ENCODE measurements at regions not wholly inside any gene's neighbourhood (a gene's known extent, or its start where the extent isn't known, plus 50 kb on each side); places are given as distances from the start of the nearest gene placed in this dataset.

DNA sequence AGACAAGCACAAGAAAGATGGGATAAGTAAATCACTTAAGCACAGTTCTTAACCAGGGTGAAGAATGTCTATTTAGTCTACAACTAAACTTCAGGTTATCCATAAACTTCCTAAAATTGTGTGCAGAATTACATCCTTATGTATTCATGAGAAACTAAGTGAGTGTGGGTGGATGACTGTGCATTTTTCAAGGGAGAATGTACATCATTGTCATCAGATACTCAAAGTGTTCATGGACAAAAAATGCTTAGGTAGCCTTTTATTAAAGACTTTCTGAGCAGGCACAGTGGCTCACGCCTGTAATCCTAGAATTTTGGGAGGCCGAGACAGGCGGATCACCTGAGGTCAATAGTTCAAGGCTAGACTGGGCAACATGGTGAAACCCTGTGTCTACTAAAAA lies 2023.8 kb downstream of the LRRC4C start:
- H3K27me3 ChIP-seq = no peaks in the 10 kb centered on the region
- H3K27ac ChIP-seq = no peak overlapping the region
- no peak for DNase-seq (ENCODE audit: low read depth in 1 of 2, low spot score in 1 of 2)
- no peak overlapping the region for H3K4me3 ChIP-seq
- no peaks in the 10 kb centered on the region for H3K36me3 ChIP-seq
- no peaks in the 10 kb centered on the region for H3K9me3 ChIP-seq (ENCODE audit: low read depth)
- no peaks in the 10 kb centered on the region for H3K4me1 ChIP-seq (ENCODE audit: low read depth)
- no peak for TF ChIP-seq CTCF (IDR thresholded peaks at IDR 0.05; ENCODE audit: low read depth, low read length)

GRCh38 chr11:39434466-39434865 lies 2025.0 kb downstream of the LRRC4C start:
- Histone ChIP-seq H3K27me3 (no peaks in the 10 kb centered on the region), H3K27ac (no peak overlapping the region), H3K9me3 (ENCODE audit: low read depth) (no peaks in the 10 kb centered on the region), H3K36me3 (no peaks in the 10 kb centered on the region), H3K4me1 (ENCODE audit: low read depth) (no peaks in the 10 kb centered on the region), H3K4me3 (no peak overlapping the region)
- DNase-seq (ENCODE audit: low read depth in 1 of 2, low spot score in 1 of 2) = no peak
- no peak for TF ChIP-seq CTCF (IDR thresholded peaks at IDR 0.05; ENCODE audit: low read depth, low read length)

GRCh38 chr11:39432929-39433328 lies 2026.5 kb downstream of the LRRC4C start:
- Histone ChIP-seq H3K27me3 (no peaks in the 10 kb centered on the region), H3K4me1 (ENCODE audit: low read depth) (no peaks in the 10 kb centered on the region), H3K4me3 (no peak overlapping the region), H3K9me3 (ENCODE audit: low read depth) (no peaks in the 10 kb centered on the region), H3K27ac (no peak overlapping the region), H3K36me3 (no peaks in the 10 kb centered on the region)
- no peak for TF ChIP-seq CTCF (IDR thresholded peaks at IDR 0.05; ENCODE audit: low read depth, low read length)
- no peak for DNase-seq (ENCODE audit: low read depth in 1 of 2, low spot score in 1 of 2)

DNA sequence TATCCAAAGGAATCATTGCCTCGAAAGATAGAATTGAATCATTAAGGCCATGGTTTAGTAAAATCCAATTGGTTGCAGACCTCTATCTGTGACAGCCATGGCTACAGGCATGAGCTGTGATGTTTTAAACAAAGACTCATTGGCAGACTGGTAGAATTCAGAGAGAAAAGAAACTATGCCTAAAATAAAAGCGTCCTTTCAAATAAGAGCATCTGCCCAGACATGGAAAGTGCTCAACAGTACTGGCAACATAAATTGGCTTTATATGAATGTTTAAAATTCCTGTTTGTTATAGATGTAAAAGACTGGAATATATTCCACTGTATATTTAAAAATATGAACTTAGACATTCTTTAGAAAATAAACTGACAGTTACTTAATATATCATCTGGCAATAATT lies 2034.2 kb downstream of the LRRC4C start:
- no peaks in the 10 kb centered on the region for H3K36me3 ChIP-seq
- H3K4me1 ChIP-seq (ENCODE audit: low read depth) = no peaks in the 10 kb centered on the region
- no peak for DNase-seq (ENCODE audit: low read depth in 1 of 2, low spot score in 1 of 2)
- no peak overlapping the region for H3K27ac ChIP-seq
- no peak for TF ChIP-seq CTCF (IDR thresholded peaks at IDR 0.05; ENCODE audit: low read depth, low read length)
- H3K9me3 ChIP-seq (ENCODE audit: low read depth) = no peaks in the 10 kb centered on the region
- H3K4me3 ChIP-seq = no peak overlapping the region
- H3K27me3 ChIP-seq = no peaks in the 10 kb centered on the region

DNA sequence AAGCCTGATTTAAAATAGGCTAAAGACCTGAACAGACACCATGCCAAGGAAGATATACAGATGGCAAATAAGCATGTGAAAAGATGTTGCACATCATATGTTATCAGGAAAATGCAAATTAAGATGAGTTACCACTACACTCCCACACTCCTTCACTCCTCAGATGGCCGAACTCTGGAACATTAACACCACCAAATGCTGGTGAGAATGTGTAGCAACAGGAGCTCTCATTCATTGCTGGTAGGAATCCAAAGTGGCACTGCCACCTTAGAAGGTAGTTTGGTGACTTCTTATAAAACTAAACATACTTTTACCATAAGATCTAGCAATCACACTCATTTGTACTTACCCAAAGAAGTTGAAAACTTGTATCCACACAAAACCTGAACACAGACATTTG lies 2047.3 kb downstream of the LRRC4C start:
- no peak for DNase-seq (ENCODE audit: low read depth in 1 of 2, low spot score in 1 of 2)

More for the DNA sequence above, 2047.3 kb downstream of the LRRC4C start:
- no peaks in the 10 kb centered on the region for H3K27me3 ChIP-seq
- H3K36me3 ChIP-seq = no peaks in the 10 kb centered on the region
- TF ChIP-seq CTCF (IDR thresholded peaks at IDR 0.05; ENCODE audit: low read depth, low read length) = no peak
- no peaks in the 10 kb centered on the region for H3K4me1 ChIP-seq (ENCODE audit: low read depth)
- no peak overlapping the region for H3K27ac ChIP-seq
- H3K9me3 ChIP-seq (ENCODE audit: low read depth) = no peaks in the 10 kb centered on the region
- no peak overlapping the region for H3K4me3 ChIP-seq
